Gastroesophageal sphincter (tissue), 3 donors: ENCODE measurements at regions not wholly inside any gene's neighbourhood (a gene's known extent, or its start where the extent isn't known, plus 50 kb on each side); places are given as distances from the start of the nearest gene placed in this dataset.

Source experiments
- CTCF ChIP-seq, 4 experiments: fragments of 200-600 bp in 2 of 4; fragments of 450-650 bp in 2 of 4; sonication (generic) in 1 of 4; IDR thresholded peaks; one replicate each; pipeline ENCODE4 v1.5.1; 2017 to 2019; ENCODE audit warnings: antibody characterized with exemption in 4 of 4, mild to moderate bottlenecking in 2 of 4, moderate library complexity in 2 of 4
- EP300 ChIP-seq: sonication (generic); formaldehyde crosslinking; IDR thresholded peaks from one replicate; pipeline ENCODE4 v1.6.1; 2017; ENCODE audit warnings: antibody characterized with exemption, mild to moderate bottlenecking
- POLR2A ChIP-seq, 2 donors: fragments of 450-650 bp; IDR thresholded peaks; one replicate each; pipeline ENCODE4 v1.6.1; 2017; ENCODE audit warnings: antibody characterized with exemption in 2 of 2, mild to moderate bottlenecking in 2 of 2, moderate library complexity in 1 of 2

GRCh38 chr3:5330152-5330810 is 142.8 kb downstream of the EDEM1 start:
- TF ChIP-seq CTCF (IDR thresholded peaks at IDR 0.05) (no peak), EP300 (no peak), POLR2A (IDR thresholded peaks at IDR 0.05) (no peak)
